Testis (tissue), 2 donors: ENCODE measurements at regions not wholly inside any gene's neighbourhood (a gene's known extent, or its start where the extent isn't known, plus 50 kb on each side); places are given as distances from the start of the nearest gene placed in this dataset.
A peak's percentile ranks its signal among the peaks of the same experiment; 100 is the strongest.

Experiments used
- DNase-seq: peaks from one replicate; pipeline ENCODE4 v3.0.0-alpha.2; 2019
- H3K27ac ChIP-seq, 2 donors: fragments of 200-600 bp; sonication (generic); one replicate each; pipeline ENCODE4 v1.5.1; 2019
- H3K27me3 ChIP-seq: fragments of 200-600 bp; sonication (generic); one replicate; pipeline ENCODE4 v1.5.1; 2019
- H3K36me3 ChIP-seq: fragments of 200-600 bp; sonication (generic); one replicate; pipeline ENCODE4 v1.5.1; 2017; ENCODE audit warnings: low read depth; ENCODE audit errors: missing control alignments
- H3K4me1 ChIP-seq: fragments of 200-600 bp; sonication (generic); one replicate; pipeline ENCODE4 v1.5.1; 2019
- H3K4me3 ChIP-seq, 2 donors: fragments of 200-600 bp; sonication (generic); one replicate each; pipeline ENCODE4 v1.5.1; 2017 to 2019
- H3K9me3 ChIP-seq: fragments of 200-600 bp; sonication (generic); one replicate; pipeline ENCODE4 v1.5.1; 2017
- POLR2A ChIP-seq: fragments of 450-650 bp; IDR thresholded peaks from one replicate; pipeline ENCODE4 v1.6.1; 2017; ENCODE audit warnings: antibody characterized with exemption, mild to moderate bottlenecking, moderate library complexity
- WGBS, 2 donors: methylation state at CpG; one replicate each; pipeline ENCODE4 v1.1.5; 2018; 5-methylcytosine and 5-hydroxymethylcytosine counted together
- intact Hi-C: fragments of 100-400 bp; cut with DNase I; formaldehyde crosslinking; loops from one replicate; pipeline ENCODE4 v1.15.1; 2023; ENCODE audit warnings: low total_unique reads
- TF ChIP-seq, protein P1 (sequence below), 3 experiments: fragments of 450-650 bp in 2 of 3; fragments of 200-600 bp in 1 of 3; sonication (generic) in 1 of 3; IDR thresholded peaks; one replicate each; pipeline ENCODE4 v1.5.1; 2016 to 2019; ENCODE audit warnings: antibody characterized with exemption in 3 of 3, mild to moderate bottlenecking in 2 of 3, moderate library complexity in 1 of 3

DNA sequence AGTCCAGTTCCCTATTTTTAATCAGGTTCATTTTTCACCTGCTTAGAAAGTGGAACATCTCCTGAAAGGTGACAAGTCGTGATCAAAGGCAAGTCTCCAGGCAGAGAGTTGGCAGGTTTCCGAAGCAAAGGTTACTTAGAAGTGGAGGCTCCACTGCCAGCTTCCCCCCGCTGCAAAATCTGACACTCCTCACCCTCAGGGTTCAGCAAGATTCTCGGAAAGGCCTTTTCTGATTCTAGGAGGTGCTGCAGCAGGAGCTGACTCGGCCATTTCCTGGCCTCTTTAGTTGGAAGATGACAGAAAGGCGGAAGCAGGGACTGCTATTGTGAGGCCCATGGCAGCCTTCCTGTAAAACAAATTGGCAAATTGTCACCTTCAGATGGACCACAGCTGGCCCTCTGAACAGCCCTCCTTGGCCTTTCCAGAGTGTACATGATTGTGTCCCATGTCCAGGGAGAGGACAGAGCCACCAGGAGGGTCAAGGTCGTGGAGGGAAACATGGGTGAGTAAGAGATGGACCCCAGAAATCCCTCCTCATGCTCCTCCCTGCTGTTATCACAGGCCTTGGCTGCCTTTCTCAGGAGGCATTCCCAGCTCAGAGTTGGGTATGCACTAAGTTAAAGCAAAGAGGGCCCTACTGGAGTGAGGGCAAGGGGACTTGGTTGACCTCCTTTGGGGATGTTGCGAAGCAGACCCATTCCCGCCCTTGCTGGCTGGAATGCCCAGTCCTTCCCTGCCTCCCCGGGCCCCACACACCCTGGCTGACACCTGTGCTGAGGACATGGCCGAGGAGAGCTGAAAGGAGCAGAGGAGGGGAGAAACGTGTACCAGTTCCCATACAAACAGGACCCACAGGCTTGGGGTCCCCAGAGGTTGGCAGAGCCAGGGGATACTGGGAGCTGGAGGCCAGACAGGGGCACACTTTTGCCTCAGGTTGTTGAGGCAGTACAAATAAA is 115.5 kb upstream of the IRF2BP2 start:
- Histone ChIP-seq H3K9me3 (no peaks in the 10 kb centered on the region), H3K27ac (peak overlapping the region; percentile 89 to 96), H3K4me3 (no peak overlapping the region), H3K36me3 (no peaks in the 10 kb centered on the region), H3K4me1 (peaks cover 76% of the 10 kb centered on the region), H3K27me3 (no peaks in the 10 kb centered on the region)
- no peak for DNase-seq
- TF ChIP-seq POLR2A, result no peak
- TF ChIP-seq, protein P1, sequence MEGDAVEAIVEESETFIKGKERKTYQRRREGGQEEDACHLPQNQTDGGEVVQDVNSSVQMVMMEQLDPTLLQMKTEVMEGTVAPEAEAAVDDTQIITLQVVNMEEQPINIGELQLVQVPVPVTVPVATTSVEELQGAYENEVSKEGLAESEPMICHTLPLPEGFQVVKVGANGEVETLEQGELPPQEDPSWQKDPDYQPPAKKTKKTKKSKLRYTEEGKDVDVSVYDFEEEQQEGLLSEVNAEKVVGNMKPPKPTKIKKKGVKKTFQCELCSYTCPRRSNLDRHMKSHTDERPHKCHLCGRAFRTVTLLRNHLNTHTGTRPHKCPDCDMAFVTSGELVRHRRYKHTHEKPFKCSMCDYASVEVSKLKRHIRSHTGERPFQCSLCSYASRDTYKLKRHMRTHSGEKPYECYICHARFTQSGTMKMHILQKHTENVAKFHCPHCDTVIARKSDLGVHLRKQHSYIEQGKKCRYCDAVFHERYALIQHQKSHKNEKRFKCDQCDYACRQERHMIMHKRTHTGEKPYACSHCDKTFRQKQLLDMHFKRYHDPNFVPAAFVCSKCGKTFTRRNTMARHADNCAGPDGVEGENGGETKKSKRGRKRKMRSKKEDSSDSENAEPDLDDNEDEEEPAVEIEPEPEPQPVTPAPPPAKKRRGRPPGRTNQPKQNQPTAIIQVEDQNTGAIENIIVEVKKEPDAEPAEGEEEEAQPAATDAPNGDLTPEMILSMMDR (IDR thresholded peaks at IDR 0.05), result no peak
- 51 to 55% methylated on average over 12 of the region's 12 CpGs for WGBS, 2 donors
- intact Hi-C loops, result loop anchor here (2.0 to 10.0 kb wide), 2 partner anchors 113 to 259 kb away; no protein-coding TSS in a partner anchor

DNA sequence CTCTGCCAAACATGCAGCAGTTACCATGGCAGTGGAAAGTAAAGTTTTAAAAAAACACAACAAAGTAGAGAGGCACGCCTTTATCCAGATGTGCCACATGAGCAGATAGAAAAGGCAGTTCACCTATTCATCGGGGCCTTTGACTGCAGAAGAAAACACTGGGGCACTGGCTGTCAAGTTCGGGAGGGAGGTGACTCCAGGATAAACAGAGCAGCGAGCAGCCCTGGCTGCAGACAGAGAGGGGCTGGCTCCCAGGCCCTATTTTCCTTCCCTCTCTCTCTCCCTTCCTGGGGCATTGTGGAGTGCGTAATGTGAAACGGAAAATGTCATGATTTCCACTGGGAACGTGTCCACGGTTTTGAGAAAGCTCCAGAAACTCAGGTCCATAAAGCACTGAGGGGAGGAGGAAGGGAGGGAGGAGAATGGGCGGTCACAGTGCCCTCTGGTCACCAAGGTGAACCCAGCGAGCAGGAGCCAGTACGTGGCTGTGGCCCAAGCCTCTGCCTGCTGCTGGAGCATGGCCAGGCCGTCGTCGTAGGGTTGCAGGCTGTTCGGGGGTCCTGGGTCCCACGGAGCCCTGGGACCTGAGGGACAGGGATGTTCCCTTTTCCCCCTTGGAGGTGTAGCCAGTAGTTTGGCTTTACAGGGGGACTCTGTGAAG is 114.7 kb upstream of the IRF2BP2 start:
- Histone ChIP-seq H3K27me3 (no peaks in the 10 kb centered on the region), H3K36me3 (no peaks in the 10 kb centered on the region), H3K9me3 (no peaks in the 10 kb centered on the region), H3K27ac (peak overlapping the region; percentile 89 to 96), H3K4me3 (no peak overlapping the region), H3K4me1 (peaks cover 83% of the 10 kb centered on the region)
- intact Hi-C loops, result loop anchor here (2.0 to 10.0 kb wide), 4 partner anchors 112 to 353 kb away; no protein-coding TSS in a partner anchor
- peak; percentile 63 for DNase-seq
- TF ChIP-seq POLR2A, result no peak
- TF ChIP-seq, protein P1 (IDR thresholded peaks at IDR 0.05), result no peak
- 3 to 4% methylated on average over 15 to 16 of the region's 16 CpGs for WGBS, 2 donors

DNA sequence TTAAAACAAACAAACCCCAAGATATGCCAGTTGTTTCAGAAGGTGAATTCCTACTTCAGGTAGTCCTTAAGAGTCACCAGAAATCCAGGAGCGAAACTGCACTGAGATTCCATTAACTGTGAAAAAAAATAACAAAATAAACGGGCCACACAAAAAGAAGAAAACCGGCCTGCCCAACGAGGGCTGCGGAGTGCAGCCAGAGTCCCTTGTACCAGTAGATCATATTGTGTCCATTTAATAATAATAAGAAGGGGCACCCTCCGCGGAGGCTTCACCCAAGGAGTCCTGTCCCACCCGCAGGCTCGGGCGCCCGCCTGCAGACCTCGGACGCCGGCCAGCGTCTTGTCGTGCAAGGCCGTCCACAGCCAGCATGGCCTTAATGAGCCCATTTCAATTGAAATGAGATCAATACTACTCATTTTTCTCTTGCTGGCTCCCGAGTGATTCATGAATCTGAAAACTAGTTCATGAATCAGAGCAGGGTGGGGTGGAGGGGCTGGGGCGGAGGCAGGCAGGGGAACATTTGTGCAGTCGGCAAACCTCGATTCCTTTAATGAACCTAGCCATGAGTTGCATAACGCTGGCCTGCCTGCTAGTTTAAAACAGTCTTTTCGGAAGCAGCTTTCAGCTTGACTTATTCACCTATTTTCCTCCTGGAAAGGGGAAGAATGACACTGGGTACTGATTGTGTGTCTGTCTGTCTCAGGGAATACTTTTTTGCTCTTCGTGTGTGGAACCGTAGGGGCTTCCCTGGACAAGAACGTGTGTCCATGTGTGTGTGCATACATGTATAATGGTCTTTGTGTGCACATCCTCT is 113.1 kb upstream of the IRF2BP2 start:
- WGBS, 2 donors, result 15 to 30% methylated on average over 26 of the region's 26 CpGs
- intact Hi-C loops, result loop anchor here (5.0 to 10.0 kb wide), 3 partner anchors 186 to 354 kb away; no protein-coding TSS in a partner anchor
- Histone ChIP-seq H3K4me1 (peaks cover 94% of the 10 kb centered on the region), H3K9me3 (no peaks in the 10 kb centered on the region), H3K4me3 (peak overlapping the region; percentile 4 to 13), H3K36me3 (no peaks in the 10 kb centered on the region), H3K27ac (peak overlapping the region; percentile 89 to 96), H3K27me3 (no peaks in the 10 kb centered on the region)
- TF ChIP-seq, protein P1 (IDR thresholded peaks at IDR 0.05), result no peak
- TF ChIP-seq POLR2A, result no peak
- DNase-seq, result peak; percentile 67

DNA sequence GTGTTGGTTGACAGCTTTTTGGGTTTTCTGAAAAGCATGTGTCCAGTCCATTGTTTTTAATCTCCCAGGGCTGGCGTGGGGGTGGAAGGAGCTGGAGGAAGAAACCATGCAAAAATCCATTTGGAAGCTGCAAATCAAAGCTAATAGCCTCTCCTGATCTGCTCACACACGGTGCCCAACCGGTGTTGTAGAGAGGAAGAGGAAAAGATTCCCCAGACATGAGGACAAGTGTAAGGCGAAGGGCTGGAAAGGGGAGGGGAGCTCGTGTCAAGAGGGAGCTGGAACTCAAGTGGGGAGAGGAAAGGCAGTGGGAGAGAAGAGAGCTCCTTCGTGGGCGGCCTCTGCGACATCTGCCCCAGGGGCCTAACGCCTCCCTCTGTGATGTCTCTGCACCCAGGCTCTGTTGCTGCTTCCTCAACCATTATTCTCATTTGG is 112.3 kb upstream of the IRF2BP2 start:
- Histone ChIP-seq H3K9me3 (no peaks in the 10 kb centered on the region), H3K27me3 (no peaks in the 10 kb centered on the region), H3K27ac (peak overlapping the region; percentile 89 to 96), H3K4me3 (no peak overlapping the region), H3K36me3 (no peaks in the 10 kb centered on the region), H3K4me1 (peaks cover 94% of the 10 kb centered on the region)
- DNase-seq, result no peak
- 10 to 13% methylated on average over 9 of the region's 9 CpGs for WGBS, 2 donors
- intact Hi-C loops, result loop anchor here (5.0 to 10.0 kb wide), 3 partner anchors 185 to 355 kb away; no protein-coding TSS in a partner anchor
- no peak for TF ChIP-seq POLR2A
- TF ChIP-seq, protein P1 (IDR thresholded peaks at IDR 0.05), result no peak
